Kidney glomerular epithelial cell (primary cell): ENCODE measurements at regions not wholly inside any gene's neighbourhood (a gene's known extent, or its start where the extent isn't known, plus 50 kb on each side); places are given as distances from the start of the nearest gene placed in this dataset.

Experiments
- DNase-seq: peaks from one replicate; lab custom pipeline; 2025; lab: John Stamatoyannopoulos, UW

GRCh38 chr13:85742355-85742754 lies 56.9 kb downstream of the SLITRK6 start:
- no peak for DNase-seq

- DNase-seq, result no peak
Observed at GRCh38 chr13:85741017-85741416, 58.2 kb downstream of the SLITRK6 start.

GRCh38 chr13:85738696-85739320 lies 60.4 kb downstream of the SLITRK6 start:
- DNase-seq, result no peak

GRCh38 chr13:85737952-85738351 lies 61.3 kb downstream of the SLITRK6 start:
- DNase-seq, result no peak

GRCh38 chr13:85729296-85729695 lies 69.9 kb downstream of the SLITRK6 start:
- no peak for DNase-seq

- DNase-seq, result no peak
Observed at GRCh38 chr13:85728811-85729210, 70.4 kb downstream of the SLITRK6 start.

- DNase-seq, result no peak
Observed at GRCh38 chr13:85725433-85725832, 73.8 kb downstream of the SLITRK6 start.

- no peak for DNase-seq
Observed at GRCh38 chr13:85724546-85725432, 74.4 kb downstream of the SLITRK6 start.

- DNase-seq, result no peak
Observed at GRCh38 chr13:85719749-85720148, 79.5 kb downstream of the SLITRK6 start.

- no peak for DNase-seq
Observed at GRCh38 chr13:85717921-85718320, 81.3 kb downstream of the SLITRK6 start.

- no peak for DNase-seq
Observed at GRCh38 chr13:85710545-85710944, 88.7 kb downstream of the SLITRK6 start.

- DNase-seq, result no peak
Observed at GRCh38 chr13:85709721-85710120, 89.5 kb downstream of the SLITRK6 start.

- DNase-seq, result no peak
Observed at GRCh38 chr13:85709072-85709471, 90.1 kb downstream of the SLITRK6 start.

- DNase-seq, result no peak
Observed at GRCh38 chr13:85700906-85701305, 98.3 kb downstream of the SLITRK6 start.

- DNase-seq, result no peak
Observed at GRCh38 chr13:85698256-85698655, 101.0 kb downstream of the SLITRK6 start.

- DNase-seq, result no peak
Observed at GRCh38 chr13:85694992-85695391, 104.2 kb downstream of the SLITRK6 start.

GRCh38 chr13:85693889-85694511 lies 105.2 kb downstream of the SLITRK6 start:
- no peak for DNase-seq

GRCh38 chr13:85690368-85690767 lies 108.9 kb downstream of the SLITRK6 start:
- DNase-seq, result no peak

- DNase-seq, result no peak
Observed at GRCh38 chr13:85685436-85685835, 113.8 kb downstream of the SLITRK6 start.

GRCh38 chr13:85675151-85675907 lies 123.9 kb downstream of the SLITRK6 start:
- DNase-seq, result no peak

- no peak for DNase-seq
Observed at GRCh38 chr13:85671336-85671735, 127.9 kb downstream of the SLITRK6 start.

GRCh38 chr13:85666356-85666755 lies 132.9 kb downstream of the SLITRK6 start:
- DNase-seq, result no peak
